Keratinocyte (primary cell): ENCODE measurements at regions not wholly inside any gene's neighbourhood (a gene's known extent, or its start where the extent isn't known, plus 50 kb on each side); places are given as distances from the start of the nearest gene placed in this dataset.
A peak's percentile ranks its signal among the peaks of the same experiment; 100 is the strongest.

Experiments
- DNase-seq: peaks from one replicate; pipeline ENCODE4 v3.0.0-alpha.2; 2011; ENCODE audit warnings: low read depth, missing footprints, low spot score
- FAIRE-seq: peaks from 2 replicates; lab custom pipeline; 2011; peaks lifted over from hg19 to GRCh38; lab: Jason Lieb, UNC
- H2AFZ ChIP-seq: 2 replicates; pipeline ENCODE4 v1.6.0; 2012; ENCODE audit warnings: low read length, control low read depth, inconsistent platforms; ENCODE audit not compliant: control insufficient read depth
- H3K27ac ChIP-seq: 2 replicates; pipeline ENCODE4 v1.5.1; 2011; ENCODE audit warnings: low read length; ENCODE audit not compliant: control insufficient read depth, insufficient read depth
- H3K27me3 ChIP-seq: 3 replicates; pipeline ENCODE4 v1.6.0; 2011; ENCODE audit warnings: low read length; ENCODE audit not compliant: control insufficient read depth, insufficient read depth; ENCODE audit errors: extremely low read depth
- H3K36me3 ChIP-seq, 2 experiments: 2 replicates in 1 of 2; 3 replicates in 1 of 2; pipeline ENCODE4 v1.5.1; 2011; ENCODE audit warnings: low read length in 2 of 2, mild to moderate bottlenecking in 1 of 2; ENCODE audit not compliant: control insufficient read depth in 2 of 2, insufficient read depth in 2 of 2; ENCODE audit errors: extremely low read depth in 1 of 2
- H3K4me1 ChIP-seq: 3 replicates; pipeline ENCODE4 v1.5.1; 2011; ENCODE audit warnings: low read length; ENCODE audit not compliant: control insufficient read depth, insufficient read depth; ENCODE audit errors: extremely low read depth
- H3K4me2 ChIP-seq: 3 replicates; pipeline ENCODE4 v1.6.0; 2011; ENCODE audit warnings: low read depth, low read length; ENCODE audit not compliant: control insufficient read depth, insufficient read depth; ENCODE audit errors: extremely low read depth
- H3K4me3 ChIP-seq, 3 experiments: fragments of 200-600 bp in 1 of 3; sonication (generic) in 1 of 3; 2 replicates in 2 of 3; 3 replicates in 1 of 3; pipeline ENCODE4 v1.5.1; 2011 to 2016; ENCODE audit warnings: low read length in 3 of 3, mild to moderate bottlenecking in 3 of 3, control low read depth in 2 of 3, inconsistent platforms in 1 of 3, low read depth in 1 of 3, mixed read lengths in 1 of 3, mixed run types in 1 of 3, moderate library complexity in 1 of 3; ENCODE audit not compliant: control insufficient read depth in 2 of 3, insufficient read depth in 2 of 3; ENCODE audit errors: extremely low read depth in 1 of 3
- H3K79me2 ChIP-seq: 2 replicates; pipeline ENCODE4 v1.6.0; 2012; ENCODE audit warnings: low read length; ENCODE audit not compliant: control insufficient read depth, insufficient read depth
- H3K9ac ChIP-seq: 3 replicates; pipeline ENCODE4 v1.6.0; 2011; ENCODE audit warnings: low read length; ENCODE audit not compliant: control insufficient read depth, insufficient read depth; ENCODE audit errors: extremely low read depth
- H3K9me1 ChIP-seq: 3 replicates; pipeline ENCODE4 v1.6.0; 2011; ENCODE audit warnings: low read length; ENCODE audit not compliant: control insufficient read depth, insufficient read depth; ENCODE audit errors: extremely low read depth
- H3K9me3 ChIP-seq: 2 replicates; pipeline ENCODE4 v1.5.1; 2012; ENCODE audit warnings: low read depth, low read length; ENCODE audit not compliant: control insufficient read depth
- H4K20me1 ChIP-seq: 3 replicates; pipeline ENCODE4 v1.6.0; 2011; ENCODE audit warnings: low read length; ENCODE audit not compliant: control insufficient read depth, insufficient read depth; ENCODE audit errors: extremely low read depth
- CTCF ChIP-seq, 3 experiments: IDR thresholded peaks in 1 of 3; conservative IDR thresholded peaks in 1 of 3; optimal IDR thresholded peaks in 1 of 3; 2 replicates in 2 of 3; 3 replicates in 1 of 3; pipeline versions ENCODE3 to v1.5.1; 2011; ENCODE audit warnings: low read length in 3 of 3, mild to moderate bottlenecking in 3 of 3, moderate library complexity in 2 of 3, control low read depth in 1 of 3, inconsistent platforms in 1 of 3; ENCODE audit not compliant: insufficient read depth in 2 of 3; ENCODE audit errors: extremely low read depth in 1 of 3
- EZH2 ChIP-seq: IDR thresholded peaks from one replicate; pipeline ENCODE4 v1.6.1; 2012; ENCODE audit warnings: inconsistent platforms, mild to moderate bottlenecking, low read length, moderate library complexity
- dilution Hi-C: fragments of 300-500 bp; cut with MboI; formaldehyde crosslinking; loops from one replicate; pipeline ENCODE4 v1.7.0; 2020; ENCODE audit warnings: low sequenced_read_pairs; ENCODE audit not compliant: extremely low pct_ligation_motif_present

DNA sequence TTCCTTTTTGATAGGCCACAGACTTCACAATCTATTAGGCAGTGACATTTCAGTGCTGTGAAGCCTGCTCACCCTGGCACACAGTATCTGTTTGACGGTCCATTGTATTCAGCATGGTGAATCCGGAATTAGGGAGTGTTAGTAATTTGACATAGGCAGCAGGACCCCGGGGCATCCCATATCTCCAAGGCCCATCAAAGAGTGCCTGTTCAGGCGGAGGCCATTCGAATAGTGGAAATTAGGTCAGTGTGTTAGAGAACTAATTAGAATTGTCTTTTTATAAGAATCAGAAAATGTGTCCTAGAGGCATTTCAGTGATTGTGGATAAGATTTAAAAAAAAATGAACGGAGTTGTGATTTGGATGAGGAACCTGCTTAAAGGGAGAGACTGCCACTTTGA is 818.8 kb upstream of the SOX11 start:
- Histone ChIP-seq H2AFZ (no peak overlapping the region), H3K36me3 (no peaks in the 10 kb centered on the region), H3K79me2 (no peaks in the 10 kb centered on the region), H3K4me1 (no peaks in the 10 kb centered on the region), H3K4me3 (no peak overlapping the region), H3K27me3 (no peaks in the 10 kb centered on the region), H3K27ac (no peak overlapping the region), H3K9ac (no peak overlapping the region), H3K9me1 (no peaks in the 10 kb centered on the region), H3K9me3 (no peaks in the 10 kb centered on the region), H4K20me1 (no peaks in the 10 kb centered on the region), H3K4me2 (no peak overlapping the region)
- DNase-seq: no peak
- TF ChIP-seq EZH2 (no peak), CTCF (optimal IDR thresholded peaks at IDR 0.05 in 1 of 3, IDR thresholded peaks at IDR 0.05 in 1 of 3, conservative IDR thresholded peaks at IDR 0.05 in 1 of 3; ENCODE audit: extremely low read depth in 1 of 3, insufficient read depth in 2 of 3, low read length in 3 of 3) (no peak)
- no peak for FAIRE-seq
- dilution Hi-C loops: no loop called here

DNA sequence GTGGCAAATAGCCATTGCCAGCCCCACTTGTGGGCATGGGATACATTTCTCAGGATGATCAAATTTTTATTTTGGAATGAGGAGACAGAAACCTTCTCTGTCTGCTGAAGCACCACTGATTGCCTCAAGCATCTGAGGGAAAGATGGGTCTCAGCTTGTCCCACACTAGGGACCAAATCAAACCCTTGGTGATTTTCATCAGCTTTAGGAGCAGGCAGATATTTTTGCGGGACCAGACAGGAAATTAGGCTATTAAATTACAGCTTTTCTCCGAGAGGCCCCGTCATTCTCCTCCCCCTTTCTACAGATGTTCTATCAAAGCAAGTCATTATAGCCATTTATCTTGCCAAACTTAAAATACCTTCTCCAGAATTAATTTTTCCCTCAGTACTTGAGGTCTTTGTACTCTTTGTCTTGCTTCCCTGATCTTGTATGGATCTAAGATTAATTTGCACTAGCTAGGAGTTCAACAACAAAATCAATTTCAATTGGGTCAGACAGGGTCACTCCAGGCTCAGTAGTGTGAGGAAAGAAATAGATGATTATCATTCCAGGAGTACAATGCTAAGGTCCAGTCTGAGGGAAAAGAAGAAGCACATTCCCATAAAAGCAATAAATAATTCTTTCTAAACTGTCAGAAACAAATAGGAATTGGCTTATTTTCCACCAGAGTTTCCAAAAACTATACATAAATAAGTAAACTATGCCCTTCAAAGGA is 818.1 kb upstream of the SOX11 start:
- FAIRE-seq (no peak), DNase-seq (no peak)
- Histone ChIP-seq H3K27ac (no peak overlapping the region), H3K4me2 (no peak overlapping the region), H3K79me2 (no peaks in the 10 kb centered on the region), H3K36me3 (no peaks in the 10 kb centered on the region), H3K9me3 (no peaks in the 10 kb centered on the region), H4K20me1 (no peaks in the 10 kb centered on the region), H3K4me3 (no peak overlapping the region), H3K4me1 (no peaks in the 10 kb centered on the region), H3K9me1 (no peaks in the 10 kb centered on the region), H3K27me3 (no peaks in the 10 kb centered on the region), H2AFZ (peak overlapping the region; percentile 20), H3K9ac (no peak overlapping the region)
- dilution Hi-C loops: no loop called here
- TF ChIP-seq CTCF (optimal IDR thresholded peaks at IDR 0.05 in 1 of 3, IDR thresholded peaks at IDR 0.05 in 1 of 3, conservative IDR thresholded peaks at IDR 0.05 in 1 of 3; ENCODE audit: extremely low read depth in 1 of 3, insufficient read depth in 2 of 3, low read length in 3 of 3) (no peak), EZH2 (no peak)
